Right atrium auricular region (tissue), 2 donors: ENCODE measurements at regions not wholly inside any gene's neighbourhood (a gene's known extent, or its start where the extent isn't known, plus 50 kb on each side); places are given as distances from the start of the nearest gene placed in this dataset.
"Not testable (repeated sequence)": the region's sequence is repeated elsewhere in the genome, so short reads cannot be mapped to it uniquely, and the experiment has no call there.

Experiments
- DNase-seq: peaks from one replicate; pipeline ENCODE4 v3.0.0-alpha.2; 2019; ENCODE audit warnings: low spot score
- H3K27ac ChIP-seq, 2 donors: fragments of 200-600 bp; sonication (generic); 1 replicate in 1 of 2; 2 replicates in 1 of 2; pipeline ENCODE4 v1.5.1; 2016 to 2019
- H3K27me3 ChIP-seq, 2 donors: fragments of 200-600 bp; sonication (generic); one replicate each; pipeline versions ENCODE4 v1.5.1 to v1.6.0; 2017 to 2019
- H3K36me3 ChIP-seq: fragments of 200-600 bp; sonication (generic); one replicate; pipeline ENCODE4 v1.5.1; 2016
- H3K4me1 ChIP-seq, 2 donors: fragments of 200-600 bp; sonication (generic); one replicate each; pipeline versions ENCODE4 v1.5.1 to v1.6.0; 2017 to 2019
- H3K4me3 ChIP-seq, 2 donors: fragments of 200-600 bp; sonication (generic); 1 replicate in 1 of 2; 2 replicates in 1 of 2; pipeline ENCODE4 v1.5.1; 2017 to 2019; ENCODE audit warnings: mild to moderate bottlenecking in 1 of 2, moderate library complexity in 1 of 2
- H3K9me3 ChIP-seq, 2 donors: fragments of 200-600 bp; sonication (generic); one replicate each; pipeline ENCODE4 v1.5.1; 2019
- CTCF ChIP-seq, 2 donors: fragments of 200-600 bp; sonication (generic); IDR thresholded peaks; one replicate each; pipeline ENCODE4 v1.5.1; 2019; ENCODE audit warnings: antibody characterized with exemption in 2 of 2

- no peak for TF ChIP-seq CTCF (IDR thresholded peaks at IDR 0.05)
- no peak overlapping the region for H3K4me3 ChIP-seq
- no peak overlapping the region for H3K27ac ChIP-seq
- DNase-seq: no peak
- no peaks in the 10 kb centered on the region for H3K36me3 ChIP-seq
- no peaks in the 10 kb centered on the region for H3K9me3 ChIP-seq
- H3K27me3 ChIP-seq: no peaks in the 10 kb centered on the region
- no peaks in the 10 kb centered on the region for H3K4me1 ChIP-seq
These were observed 254.0 kb upstream of the DSEL start for GRCh38 chr18:67770520-67770919.

DNA sequence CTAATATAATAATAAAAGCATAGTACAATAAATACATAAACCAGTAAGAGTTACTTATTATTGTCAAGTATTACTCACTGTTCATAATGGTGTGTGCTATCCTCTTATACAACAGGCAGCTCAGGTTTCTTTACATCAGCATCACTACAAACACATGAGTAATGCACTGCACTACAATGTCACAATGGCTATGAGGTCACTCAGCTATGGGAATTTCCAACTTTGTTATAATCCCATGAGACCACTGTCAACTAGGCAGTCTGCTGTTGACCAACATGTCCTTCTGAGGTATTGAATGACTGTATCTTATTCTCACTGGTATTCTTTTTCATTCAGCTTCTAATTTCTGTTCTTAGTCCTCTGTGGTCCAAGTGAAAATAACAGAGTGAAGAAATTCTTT lies 250.4 kb upstream of the DSEL start:
- Histone ChIP-seq H3K4me1 (no peaks in the 10 kb centered on the region), H3K4me3 (no peak overlapping the region), H3K27ac (no peak overlapping the region), H3K9me3 (no peaks in the 10 kb centered on the region), H3K27me3 (no peaks in the 10 kb centered on the region), H3K36me3 (no peaks in the 10 kb centered on the region)
- TF ChIP-seq CTCF (IDR thresholded peaks at IDR 0.05): no peak
- DNase-seq: no peak

- not testable (repeated sequence) for H3K36me3 ChIP-seq, H3K4me3 ChIP-seq, DNase-seq, H3K27ac ChIP-seq, H3K9me3 ChIP-seq, H3K27me3 ChIP-seq, H3K4me1 ChIP-seq
These were observed 235.7 kb upstream of the DSEL start for GRCh38 chr18:67752211-67752610.

DNA sequence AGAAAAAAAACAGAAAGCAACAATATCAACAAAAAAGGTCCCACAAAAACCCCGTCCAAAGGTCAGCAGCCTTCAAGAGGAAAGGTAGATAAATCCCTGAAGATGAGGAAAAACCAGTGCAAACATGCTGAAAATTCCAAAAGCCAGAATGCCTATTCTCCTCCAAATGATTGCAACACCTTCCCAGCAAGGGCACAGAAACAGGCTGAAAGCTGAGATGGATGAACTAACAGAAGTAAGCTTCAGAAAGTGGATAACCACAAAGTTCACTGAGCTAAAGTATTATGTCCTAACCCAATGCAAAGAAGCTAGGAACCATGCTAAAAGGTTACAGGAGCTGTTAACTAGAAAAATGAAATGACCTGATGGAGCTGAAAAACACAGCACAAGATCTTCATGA lies 226.4 kb upstream of the DSEL start:
- DNase-seq: no peak
- H3K36me3 ChIP-seq: no peaks in the 10 kb centered on the region
- no peaks in the 10 kb centered on the region for H3K27me3 ChIP-seq
- H3K9me3 ChIP-seq: peaks cover 0 to 25% of the 10 kb centered on the region in 2 donors
- no peak for TF ChIP-seq CTCF (IDR thresholded peaks at IDR 0.05)
- H3K4me1 ChIP-seq: no peaks in the 10 kb centered on the region
- no peak overlapping the region for H3K4me3 ChIP-seq
- no peak overlapping the region for H3K27ac ChIP-seq

GRCh38 chr18:67742525-67742924 lies 226.0 kb upstream of the DSEL start:
- H3K36me3 ChIP-seq: no peaks in the 10 kb centered on the region
- no peak overlapping the region for H3K4me3 ChIP-seq
- H3K9me3 ChIP-seq: peaks cover 0 to 25% of the 10 kb centered on the region in 2 donors
- DNase-seq: no peak
- no peaks in the 10 kb centered on the region for H3K27me3 ChIP-seq
- no peak for TF ChIP-seq CTCF (IDR thresholded peaks at IDR 0.05)
- no peaks in the 10 kb centered on the region for H3K4me1 ChIP-seq
- no peak overlapping the region for H3K27ac ChIP-seq

DNA sequence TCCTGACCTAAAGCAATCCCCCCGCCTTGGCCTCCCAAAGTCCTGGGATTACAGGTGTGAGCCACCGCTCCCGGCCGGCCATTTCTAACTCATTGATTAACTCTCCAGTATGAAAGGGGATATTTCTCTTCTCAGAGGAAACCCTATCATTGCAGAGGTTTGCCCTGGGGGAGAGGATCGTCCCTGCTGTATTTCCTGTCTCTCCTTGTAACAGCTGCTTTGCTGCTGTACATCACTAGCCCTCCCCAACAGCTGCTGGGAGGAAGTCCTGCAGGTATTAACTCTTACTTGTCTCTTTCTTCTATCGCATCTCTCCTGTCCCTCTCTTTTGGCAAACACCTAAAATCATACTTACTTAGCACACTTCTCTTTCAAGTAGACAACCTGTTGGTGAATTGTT lies 219.0 kb upstream of the DSEL start:
- no peak for DNase-seq
- no peak for TF ChIP-seq CTCF (IDR thresholded peaks at IDR 0.05)
- no peaks in the 10 kb centered on the region for H3K9me3 ChIP-seq
- H3K4me1 ChIP-seq: no peaks in the 10 kb centered on the region
- H3K36me3 ChIP-seq: no peaks in the 10 kb centered on the region
- H3K27ac ChIP-seq: no peak overlapping the region
- no peaks in the 10 kb centered on the region for H3K27me3 ChIP-seq
- no peak overlapping the region for H3K4me3 ChIP-seq
